Ectodermal cell (in vitro differentiated cells): ENCODE measurements at regions not wholly inside any gene's neighbourhood (a gene's known extent, or its start where the extent isn't known, plus 50 kb on each side); places are given as distances from the start of the nearest gene placed in this dataset.

Experiments
- H3K27ac ChIP-seq: 2 replicates; pipeline ENCODE4 v1.7.0; 2013; ENCODE audit warnings: mild to moderate bottlenecking, low read depth, low read length; ENCODE audit not compliant: insufficient read depth, poor library complexity, severe bottlenecking
- H3K27me3 ChIP-seq: 2 replicates; pipeline ENCODE4 v1.7.0; 2013; ENCODE audit warnings: mild to moderate bottlenecking, low read length; ENCODE audit not compliant: insufficient read depth, control insufficient read depth, poor library complexity, severe bottlenecking
- H3K36me3 ChIP-seq: one replicate; pipeline ENCODE4 v1.7.0; 2013; ENCODE audit warnings: low read length; ENCODE audit not compliant: control insufficient read depth, insufficient read depth
- H3K4me1 ChIP-seq: one replicate; pipeline ENCODE4 v1.7.0; 2013; ENCODE audit warnings: low read length; ENCODE audit not compliant: control insufficient read depth, insufficient read depth
- H3K4me3 ChIP-seq: 2 replicates; pipeline ENCODE4 v1.7.0; 2013; ENCODE audit warnings: low read depth, low read length, control low read depth; ENCODE audit not compliant: insufficient read depth
- H3K9me3 ChIP-seq: 2 replicates; pipeline ENCODE4 v1.7.0; 2013; ENCODE audit warnings: mild to moderate bottlenecking, low read length, moderate library complexity; ENCODE audit not compliant: control insufficient read depth
- WGBS, 2 experiments: methylation state at CpG; one replicate each; pipeline ENCODE4 v1.1.7; 2013; ENCODE audit warnings: missing lambda C conversion rate in 2 of 2; 5-methylcytosine and 5-hydroxymethylcytosine counted together

DNA sequence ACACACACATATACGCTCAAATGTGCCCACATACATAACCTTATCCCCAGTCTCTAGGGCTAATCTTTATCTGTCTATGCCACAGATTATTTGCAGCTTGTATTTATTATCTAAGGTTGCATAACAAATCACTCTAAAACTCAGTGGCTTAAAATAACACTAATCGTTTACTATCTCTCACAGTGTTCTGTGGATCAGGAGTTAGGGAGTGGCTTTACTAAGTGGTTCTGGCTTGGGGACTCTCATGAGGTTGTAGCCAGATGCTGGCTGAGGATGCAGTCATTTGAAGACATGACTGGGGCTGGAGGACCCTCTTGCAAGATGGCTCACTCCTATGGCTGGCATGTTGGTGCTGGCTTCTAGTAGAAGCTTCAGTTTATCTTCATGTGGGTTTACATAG lies 68.5 kb upstream of the LNX1 start:
- Histone ChIP-seq H3K4me3 (no peak overlapping the region), H3K36me3 (no peaks in the 10 kb centered on the region), H3K9me3 (no peaks in the 10 kb centered on the region), H3K27ac (no peak overlapping the region), H3K4me1 (no peaks in the 10 kb centered on the region), H3K27me3 (no peaks in the 10 kb centered on the region)
- WGBS, 2 experiments: 94 to 100% methylated on average over 2 of the region's 2 CpGs

- H3K4me1 ChIP-seq: no peaks in the 10 kb centered on the region
- WGBS, 2 experiments: 89 to 92% methylated on average over 5 of the region's 5 CpGs
- no peaks in the 10 kb centered on the region for H3K27me3 ChIP-seq
- H3K27ac ChIP-seq: no peak overlapping the region
- H3K36me3 ChIP-seq: no peaks in the 10 kb centered on the region
- H3K4me3 ChIP-seq: no peak overlapping the region
- H3K9me3 ChIP-seq: no peaks in the 10 kb centered on the region
Measured at GRCh38 chr4:53659112-53659511, 67.8 kb upstream of the LNX1 start.

DNA sequence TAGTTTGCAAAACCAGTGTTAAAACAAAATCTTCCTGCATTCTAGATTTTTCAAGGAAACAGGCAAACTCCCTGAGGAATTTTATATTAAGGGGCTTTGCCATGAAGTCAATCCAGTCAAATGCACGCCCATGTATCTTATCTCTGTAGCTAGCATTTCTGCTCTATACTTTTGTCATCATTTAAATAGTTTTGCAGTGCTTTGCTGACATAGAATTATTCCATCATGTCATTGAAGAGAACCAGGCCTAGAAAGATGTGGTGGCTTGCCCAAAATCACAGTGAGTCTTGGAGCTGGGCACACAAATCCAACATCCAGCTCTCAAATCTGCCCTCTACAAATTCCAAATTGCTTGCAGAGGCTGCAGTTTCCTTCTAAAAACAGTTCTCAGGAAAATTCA lies 66.7 kb upstream of the LNX1 start:
- Histone ChIP-seq H3K4me3 (no peak overlapping the region), H3K9me3 (no peaks in the 10 kb centered on the region), H3K36me3 (no peaks in the 10 kb centered on the region), H3K27ac (no peak overlapping the region), H3K27me3 (no peaks in the 10 kb centered on the region), H3K4me1 (no peaks in the 10 kb centered on the region)
- WGBS, 2 experiments: 86 to 100% methylated on average over 1 of the region's 1 CpG

GRCh38 chr4:53656421-53656981 lies 65.2 kb upstream of the LNX1 start:
- Histone ChIP-seq H3K27me3 (no peaks in the 10 kb centered on the region), H3K9me3 (no peaks in the 10 kb centered on the region), H3K4me3 (no peak overlapping the region), H3K27ac (no peak overlapping the region), H3K4me1 (no peaks in the 10 kb centered on the region), H3K36me3 (no peaks in the 10 kb centered on the region)
- WGBS, 2 experiments: 94 to 95% methylated on average over 6 to 7 of the region's 7 CpGs

GRCh38 chr4:53654300-53654758 lies 63.0 kb upstream of the LNX1 start:
- WGBS, 2 experiments: 91 to 95% methylated on average over 5 of the region's 5 CpGs
- Histone ChIP-seq H3K27ac (no peak overlapping the region), H3K4me1 (no peaks in the 10 kb centered on the region)

GRCh38 chr4:53653484-53654053 lies 62.3 kb upstream of the LNX1 start:
- H3K4me3 ChIP-seq: no peak overlapping the region
- no peaks in the 10 kb centered on the region for H3K4me1 ChIP-seq
- H3K36me3 ChIP-seq: no peaks in the 10 kb centered on the region
- H3K27me3 ChIP-seq: no peaks in the 10 kb centered on the region
- WGBS, 2 experiments: 89% methylated on average over 6 of the region's 6 CpGs
- H3K27ac ChIP-seq: no peak overlapping the region
- no peaks in the 10 kb centered on the region for H3K9me3 ChIP-seq

More at GRCh38 chr4:53654300-53654758, 63.0 kb upstream of the LNX1 start:
- Histone ChIP-seq H3K9me3 (no peaks in the 10 kb centered on the region), H3K4me3 (no peak overlapping the region), H3K36me3 (no peaks in the 10 kb centered on the region), H3K27me3 (no peaks in the 10 kb centered on the region)

DNA sequence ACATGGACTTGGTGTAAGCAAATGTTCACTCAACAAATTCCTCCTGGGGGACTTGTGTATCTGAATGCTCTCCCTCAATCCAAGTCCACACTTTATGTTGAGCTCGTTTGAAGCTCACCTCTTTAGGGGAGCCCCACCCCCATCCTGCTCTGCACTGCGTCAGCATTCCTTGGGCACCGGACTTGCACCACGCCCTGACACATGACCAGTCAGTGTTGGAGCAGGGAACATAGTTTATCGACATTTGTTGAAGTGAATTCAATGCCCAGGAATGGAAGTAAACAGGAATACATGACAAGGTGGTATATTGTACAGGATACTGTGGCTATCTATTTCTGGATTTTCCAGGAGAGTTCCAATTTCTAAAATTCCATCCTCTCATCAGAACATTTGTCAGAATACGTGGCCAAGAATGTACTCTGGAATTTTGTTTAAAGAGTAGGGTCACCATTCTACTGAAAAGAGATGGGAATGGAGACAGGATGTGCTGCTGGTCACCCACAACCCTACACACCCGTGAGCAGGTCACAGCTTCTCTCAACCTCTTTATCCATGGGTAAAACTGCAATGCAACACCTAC lies 60.0 kb upstream of the LNX1 start:
- H3K4me1 ChIP-seq: no peaks in the 10 kb centered on the region
- no peak overlapping the region for H3K4me3 ChIP-seq
- H3K27ac ChIP-seq: no peak overlapping the region
- 92 to 93% methylated on average over 6 of the region's 7 CpGs for WGBS, 2 experiments
- H3K9me3 ChIP-seq: no peaks in the 10 kb centered on the region
- H3K36me3 ChIP-seq: no peaks in the 10 kb centered on the region
- no peaks in the 10 kb centered on the region for H3K27me3 ChIP-seq

DNA sequence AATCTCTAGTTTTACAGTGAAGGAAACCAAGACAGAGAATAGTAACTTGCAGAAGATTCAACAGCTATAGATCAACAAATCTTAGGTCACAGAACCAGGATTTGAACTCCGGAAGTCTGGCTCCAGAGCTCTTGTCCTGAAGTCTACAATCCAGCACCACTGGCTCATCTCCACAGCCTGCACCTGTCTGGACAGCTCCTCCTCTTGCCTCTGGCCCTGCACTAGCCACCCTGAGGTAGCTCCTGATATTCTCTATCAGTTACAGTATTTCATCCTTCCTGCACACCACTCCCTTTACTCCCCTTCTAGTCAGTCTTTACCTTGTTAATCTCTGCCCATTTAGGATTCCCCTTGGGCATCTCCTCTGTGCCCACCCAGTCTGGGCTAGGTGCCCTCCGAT lies 58.1 kb upstream of the LNX1 start:
- Histone ChIP-seq H3K36me3 (no peaks in the 10 kb centered on the region), H3K4me1 (no peaks in the 10 kb centered on the region), H3K4me3 (no peak overlapping the region), H3K9me3 (no peaks in the 10 kb centered on the region), H3K27me3 (no peaks in the 10 kb centered on the region), H3K27ac (no peak overlapping the region)
- 91 to 98% methylated on average over 2 of the region's 2 CpGs for WGBS, 2 experiments

GRCh38 chr4:53647547-53647946 lies 56.3 kb upstream of the LNX1 start:
- H3K4me1 ChIP-seq: no peaks in the 10 kb centered on the region
- WGBS, 2 experiments: 94 to 95% methylated on average over 4 to 5 of the region's 5 CpGs
- H3K27ac ChIP-seq: no peak overlapping the region
- no peaks in the 10 kb centered on the region for H3K27me3 ChIP-seq
- H3K9me3 ChIP-seq: no peaks in the 10 kb centered on the region
- H3K36me3 ChIP-seq: no peaks in the 10 kb centered on the region
- no peak overlapping the region for H3K4me3 ChIP-seq

DNA sequence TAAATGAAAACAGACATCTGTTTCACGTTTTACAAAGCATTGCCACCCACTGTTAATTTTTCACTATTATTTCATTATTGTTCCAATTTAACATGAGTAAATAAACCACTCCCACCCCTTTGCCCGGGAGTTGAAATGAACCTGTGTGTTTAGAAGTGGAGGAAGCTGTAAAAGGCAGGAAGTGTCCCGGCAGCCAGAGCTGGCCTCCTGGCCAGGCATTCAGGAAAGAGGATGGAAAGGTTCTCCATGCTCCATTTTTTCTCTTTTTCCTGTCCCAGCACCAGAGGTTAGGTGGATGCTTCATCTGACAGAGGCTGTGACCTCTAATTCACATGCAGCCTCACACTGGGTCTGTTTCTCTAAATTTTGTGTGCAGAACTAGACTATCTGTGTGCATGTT lies 55.5 kb upstream of the LNX1 start:
- Histone ChIP-seq H3K27ac (no peak overlapping the region), H3K36me3 (no peaks in the 10 kb centered on the region), H3K9me3 (no peaks in the 10 kb centered on the region), H3K4me1 (no peaks in the 10 kb centered on the region), H3K27me3 (no peaks in the 10 kb centered on the region), H3K4me3 (no peak overlapping the region)
- WGBS, 2 experiments: 60 to 73% methylated on average over 2 of the region's 3 CpGs
